RWPE1 (cell line): ENCODE measurements at regions not wholly inside any gene's neighbourhood (a gene's known extent, or its start where the extent isn't known, plus 50 kb on each side); places are given as distances from the start of the nearest gene placed in this dataset.

ENCODE experiments used
- CTCF ChIA-PET: fragments of 350-600 bp; sonication (Branson Sonifier 250); formaldehyde crosslinking; extraction: SDS; loops from one replicate; lab custom pipeline; 2021; lab: Yijun Ruan, JAX
- POLR2A ChIA-PET: fragments of 400-600 bp; formaldehyde crosslinking; extraction: SDS; loops from one replicate; lab custom pipeline; 2020; ENCODE audit warnings: antibody characterized with exemption; ENCODE audit not compliant: low non-redundant PET; lab: Yijun Ruan, JAX
- DNase-seq: peaks from one replicate; pipeline ENCODE4 v3.0.0; 2012; ENCODE audit warnings: low spot score
- H3K27ac ChIP-seq: fragments of 450-650 bp; 2 replicates; pipeline ENCODE4 v1.5.1; 2017
- CTCF ChIP-seq: fragments of 450-650 bp; conservative IDR thresholded peaks from 2 replicates; pipeline ENCODE4 v1.5.1; 2017; ENCODE audit warnings: low read depth, mild to moderate bottlenecking

- DNase-seq: no peak
- no peak for TF ChIP-seq CTCF
- ChIA-PET POLR2A (no interaction called here), CTCF (no interaction called here)
- no peak overlapping the region for H3K27ac ChIP-seq
These were observed 89.5 kb downstream of the ALX1 start for GRCh38 chr12:85369365-85370154.

DNA sequence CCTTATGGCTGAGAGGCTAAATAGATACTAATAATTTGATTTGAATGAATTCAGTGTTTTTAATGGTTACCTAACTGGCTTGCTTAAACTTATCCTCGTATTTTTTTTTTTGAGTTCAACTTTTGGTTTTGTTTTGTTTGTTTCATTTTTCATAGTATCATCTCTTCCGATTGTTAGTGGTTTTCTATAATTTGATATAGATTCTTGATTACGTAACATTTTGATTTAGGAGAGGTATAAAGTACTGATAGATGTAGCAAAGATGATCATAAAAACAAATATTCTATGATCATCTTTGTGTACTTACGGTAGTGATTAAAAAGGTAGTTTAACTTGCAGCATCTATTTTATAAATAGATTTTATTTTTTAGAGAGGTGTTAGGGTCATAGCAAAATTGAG lies 93.0 kb downstream of the ALX1 start:
- no peak for TF ChIP-seq CTCF
- ChIA-PET CTCF (no interaction called here), POLR2A (no interaction called here)
- H3K27ac ChIP-seq: no peak overlapping the region
- no peak for DNase-seq

DNA sequence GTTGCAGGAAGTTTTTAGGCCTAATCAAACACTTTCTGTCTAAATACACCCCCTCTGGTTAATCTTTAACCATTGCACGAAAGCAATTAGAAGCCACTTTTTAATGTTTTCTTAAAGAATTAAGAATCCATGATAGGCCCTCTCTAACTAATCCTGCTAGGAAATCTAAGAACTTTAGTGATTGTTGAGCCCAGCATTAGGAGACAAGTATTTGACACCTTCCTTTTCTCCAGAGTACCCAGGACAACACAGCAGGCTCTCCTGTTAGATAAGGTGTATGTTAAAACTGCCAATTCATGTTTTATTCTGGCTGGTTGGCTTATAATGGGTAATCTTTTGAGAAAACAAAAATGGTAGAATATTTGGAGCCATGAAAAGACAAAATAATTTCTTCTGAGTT lies 95.0 kb downstream of the ALX1 start:
- no peak overlapping the region for H3K27ac ChIP-seq
- no peak for DNase-seq
- ChIA-PET POLR2A (no interaction called here), CTCF (interaction anchor here (0.6 kb wide), 1 partner anchor 18 kb away, joined by 3 read pairs; no protein-coding TSS in a partner anchor)
- TF ChIP-seq CTCF: no peak

GRCh38 chr12:85385406-85385805 lies 105.4 kb downstream of the ALX1 start:
- POLR2A ChIA-PET: no interaction called here
- no peak overlapping the region for H3K27ac ChIP-seq
- CTCF ChIA-PET: interaction anchor here (0.7 kb wide), 1 partner anchor 29 kb away, joined by 3 read pairs; no protein-coding TSS in a partner anchor
- TF ChIP-seq CTCF: no peak
- no peak for DNase-seq

DNA sequence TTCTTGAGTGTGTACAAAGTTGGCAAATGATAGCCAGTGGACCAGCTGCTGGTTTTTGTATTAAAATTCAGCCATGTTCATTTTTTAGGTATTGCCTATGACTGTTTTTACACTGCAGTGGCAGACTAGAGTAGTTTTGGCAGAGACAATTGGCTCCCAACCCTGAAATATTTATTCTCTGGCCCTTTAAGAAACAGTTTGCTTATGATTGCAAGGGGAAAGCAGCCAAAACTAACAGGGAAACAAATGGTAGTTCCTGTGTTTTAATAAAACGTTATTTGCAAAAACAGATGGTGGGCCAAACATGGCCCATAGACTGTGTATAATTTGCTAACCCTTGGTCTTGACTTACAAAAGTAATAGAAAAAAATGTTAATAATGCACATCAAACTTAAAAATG lies 110.2 kb downstream of the ALX1 start:
- ChIA-PET CTCF (no interaction called here), POLR2A (no interaction called here)
- no peak for TF ChIP-seq CTCF
- no peak overlapping the region for H3K27ac ChIP-seq
- no peak for DNase-seq

DNA sequence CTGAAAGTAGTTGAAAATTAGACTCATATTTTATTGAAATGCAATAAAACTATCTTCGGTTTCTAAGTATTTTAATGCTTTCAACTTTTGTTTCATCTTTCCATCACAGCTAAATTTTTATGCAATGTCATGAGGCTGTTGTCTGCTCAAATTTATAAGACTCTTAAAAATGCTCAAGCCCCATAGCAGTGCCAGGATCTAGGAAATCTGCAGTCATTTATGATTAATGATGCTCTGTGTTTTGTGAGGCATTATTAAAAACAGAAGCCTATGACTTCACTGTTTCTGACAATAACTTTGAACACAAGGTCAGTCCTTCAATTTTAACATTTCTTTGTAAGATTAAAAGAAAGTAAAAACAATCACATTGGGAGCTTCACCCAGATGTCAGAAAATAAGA lies 112.5 kb downstream of the ALX1 start:
- TF ChIP-seq CTCF: no peak
- no peak for DNase-seq
- POLR2A ChIA-PET: no interaction called here
- H3K27ac ChIP-seq: no peak overlapping the region
- CTCF ChIA-PET: no interaction called here
